Activated T-helper 2 cell treated with anti-CD3 and anti-CD28 coated beads, Interferon-gamma antibody, Interleukin-2, Interleukin-4, amounts not matched to agents 10 μg/mL and 5 μg/mL and 100 μg/mL, durations not matched to agents 14 hours and 24 hours and 36 hours (primary cell): ENCODE measurements at regions not wholly inside any gene's neighbourhood (a gene's known extent, or its start where the extent isn't known, plus 50 kb on each side); places are given as distances from the start of the nearest gene placed in this dataset.
A peak's percentile ranks its signal among the peaks of the same experiment; 100 is the strongest.
"Not testable (repeated sequence)": the region's sequence is repeated elsewhere in the genome, so short reads cannot be mapped to it uniquely, and the experiment has no call there.

Experiments used
- DNase-seq: peaks from one replicate; pipeline ENCODE4 v3.0.0; 2021; ENCODE audit warnings: low spot score
- H3K27ac Mint-ChIP-seq: one replicate; pipeline ENCODE4 v1.8.0; 2021; ENCODE audit warnings: mixed read lengths
- H3K27me3 Mint-ChIP-seq: one replicate; pipeline ENCODE4 v1.8.0; 2021; ENCODE audit warnings: low read depth, mixed read lengths
- H3K36me3 Mint-ChIP-seq: one replicate; pipeline ENCODE4 v1.8.0; 2021; ENCODE audit warnings: low read depth, mixed read lengths
- H3K4me1 Mint-ChIP-seq: one replicate; pipeline ENCODE4 v1.8.0; 2021; ENCODE audit warnings: low read depth, mixed read lengths
- H3K4me3 Mint-ChIP-seq: one replicate; pipeline ENCODE4 v1.8.0; 2021; ENCODE audit warnings: low read depth, mild to moderate bottlenecking, moderate library complexity, mixed read lengths
- H3K9me3 Mint-ChIP-seq: one replicate; pipeline ENCODE4 v1.8.0; 2021; ENCODE audit warnings: mixed read lengths
- intact Hi-C: fragments of 100-400 bp; cut with micrococcal nuclease; formaldehyde crosslinking; loops from one replicate; pipeline ENCODE4 v1.15.1; 2023

DNA sequence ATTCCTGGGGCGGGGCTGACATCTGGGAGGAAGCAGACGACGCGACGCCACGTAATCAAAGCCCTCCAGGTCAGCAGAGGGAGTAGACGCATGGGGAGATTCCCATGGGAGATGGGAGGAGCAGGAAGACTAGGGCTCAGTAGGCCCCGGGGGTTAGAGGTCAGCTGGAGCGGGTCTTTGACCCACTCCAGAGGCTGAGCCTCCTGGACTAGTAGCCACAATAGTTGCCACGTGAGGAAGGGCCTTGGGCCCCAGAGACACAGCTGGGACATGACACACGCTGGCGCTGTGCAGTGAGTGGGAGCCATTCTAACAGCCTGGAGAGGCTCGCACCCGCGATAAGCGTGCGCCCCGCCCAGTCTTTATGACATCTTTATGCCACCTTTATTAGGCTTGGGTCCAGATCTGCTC, 95.7 kb upstream of the AMZ2 start:
- H3K9me3 Mint-ChIP-seq: no peaks in the 10 kb centered on the region
- DNase-seq: no peak
- H3K27ac Mint-ChIP-seq: no peak overlapping the region
- H3K4me3 Mint-ChIP-seq: no peak overlapping the region
- H3K36me3 Mint-ChIP-seq: no peaks in the 10 kb centered on the region
- no peaks in the 10 kb centered on the region for H3K4me1 Mint-ChIP-seq
- intact Hi-C loops: no loop called here
- no peaks in the 10 kb centered on the region for H3K27me3 Mint-ChIP-seq

DNA sequence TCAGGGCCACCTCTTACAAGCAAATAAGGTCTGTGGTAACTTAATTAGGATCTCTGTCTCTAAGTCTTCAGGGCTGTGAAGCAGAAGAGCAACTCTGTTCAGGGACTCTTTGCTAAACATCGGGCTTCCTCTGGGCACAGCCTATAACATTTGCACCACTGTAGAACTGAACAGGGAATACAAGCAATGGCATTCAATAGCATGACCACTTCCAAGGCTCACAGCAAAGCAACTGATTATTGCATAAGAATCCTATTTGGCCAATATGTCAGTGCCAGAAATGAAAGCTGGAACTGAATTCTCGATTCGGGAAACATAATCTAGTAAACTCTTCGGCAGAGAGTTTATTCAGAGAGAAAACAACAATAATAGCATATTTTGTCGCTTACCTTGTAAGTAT, 92.2 kb upstream of the AMZ2 start:
- intact Hi-C loops: no loop called here
- Mint-ChIP-seq H3K27me3 (no peaks in the 10 kb centered on the region), H3K36me3 (no peaks in the 10 kb centered on the region), H3K4me1 (no peaks in the 10 kb centered on the region), H3K9me3 (no peaks in the 10 kb centered on the region), H3K27ac (no peak overlapping the region), H3K4me3 (no peak overlapping the region)
- no peak for DNase-seq

DNA sequence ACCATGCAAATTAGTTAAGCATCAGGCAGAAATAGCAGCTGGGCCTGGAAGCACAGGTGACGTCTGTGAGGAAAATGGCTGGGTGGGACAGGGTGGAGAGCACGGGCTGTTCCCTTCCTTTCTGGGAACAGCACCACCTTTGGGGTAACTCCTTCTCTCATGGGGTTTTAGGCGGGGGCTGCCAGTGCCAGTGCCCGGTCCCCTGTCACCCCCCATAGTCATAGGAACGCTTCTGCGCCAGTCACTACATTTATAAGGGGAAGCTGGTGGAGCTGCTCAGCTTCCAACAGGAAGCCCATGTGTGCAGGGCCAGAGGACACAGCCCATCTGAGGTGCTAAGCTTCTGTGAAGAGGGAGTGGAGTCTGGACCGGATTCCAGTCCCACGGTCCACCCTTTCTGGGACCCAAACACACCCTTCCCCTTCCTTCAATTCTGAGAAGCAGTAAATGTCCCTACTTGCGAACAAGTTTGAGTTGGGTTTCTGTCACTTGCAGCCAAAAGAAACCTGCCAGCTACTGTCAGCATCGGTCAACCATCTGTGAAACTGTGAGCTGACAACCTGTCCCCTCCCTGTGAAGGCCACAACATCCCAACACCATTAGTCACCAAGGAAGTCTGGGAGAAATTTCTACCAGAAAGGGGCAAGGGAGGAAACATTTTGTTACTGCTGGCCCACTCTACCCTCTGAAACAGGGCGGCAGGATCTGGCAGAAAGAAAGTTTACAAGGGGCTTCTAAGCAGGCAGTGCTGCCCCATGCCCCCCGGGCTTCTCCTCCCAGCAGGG, 86.0 kb upstream of the AMZ2 start:
- DNase-seq: no peak
- intact Hi-C loops: no loop called here
- H3K4me1 Mint-ChIP-seq: peaks cover 3% of the 10 kb centered on the region
- H3K9me3 Mint-ChIP-seq: no peaks in the 10 kb centered on the region
- H3K27me3 Mint-ChIP-seq: peaks cover 1% of the 10 kb centered on the region
- no peak overlapping the region for H3K4me3 Mint-ChIP-seq
- no peaks in the 10 kb centered on the region for H3K36me3 Mint-ChIP-seq
- H3K27ac Mint-ChIP-seq: no peak overlapping the region

DNA sequence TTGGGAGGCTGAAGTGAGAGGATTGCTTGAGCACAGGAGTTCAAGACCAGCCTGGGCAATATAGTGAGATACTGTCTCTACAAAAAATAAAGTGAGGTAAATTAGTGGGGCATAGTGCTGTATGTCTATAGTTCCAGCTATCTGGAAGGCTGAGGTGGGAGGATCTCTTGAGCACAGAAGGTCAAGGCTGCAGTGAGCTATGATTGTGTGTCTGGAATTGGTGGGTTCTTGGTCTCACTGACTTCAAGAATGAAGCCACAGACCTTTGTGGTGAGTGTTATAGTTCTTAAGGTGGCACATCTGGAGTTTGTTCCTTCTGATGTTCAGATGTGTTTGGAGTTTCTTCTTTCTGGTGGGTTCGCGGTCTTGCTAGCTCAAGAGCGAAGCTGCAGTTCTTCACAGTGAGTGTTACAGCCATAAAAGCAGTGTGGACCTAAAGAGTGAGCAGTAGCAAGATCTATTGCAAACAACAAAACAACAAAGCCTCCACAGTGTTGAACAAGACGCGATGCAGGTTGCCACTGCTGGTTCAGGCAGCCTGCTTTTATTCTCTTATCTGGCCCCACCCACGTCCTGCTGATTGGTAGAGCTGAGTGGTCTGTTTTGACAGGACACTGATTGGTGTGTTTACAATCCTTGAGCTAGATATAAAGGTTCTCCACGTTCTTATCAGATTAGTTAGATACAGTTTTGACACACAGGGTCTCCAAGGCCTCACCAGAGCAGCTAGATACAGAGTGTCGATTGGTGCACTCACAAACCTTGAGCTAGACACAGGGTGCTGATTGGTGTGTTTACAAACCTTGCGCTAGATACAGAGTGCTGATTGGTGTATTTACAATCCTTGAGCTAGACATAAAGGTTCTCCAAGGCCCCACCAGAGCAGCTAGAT, 79.3 kb upstream of the AMZ2 start:
- H3K9me3 Mint-ChIP-seq, H3K4me3 Mint-ChIP-seq, H3K36me3 Mint-ChIP-seq, intact Hi-C loops, H3K27me3 Mint-ChIP-seq, DNase-seq: not testable (repeated sequence)
- Mint-ChIP-seq H3K27ac (peak overlapping the region; percentile 62), H3K4me1 (peaks cover 23% of the 10 kb centered on the region)

DNA sequence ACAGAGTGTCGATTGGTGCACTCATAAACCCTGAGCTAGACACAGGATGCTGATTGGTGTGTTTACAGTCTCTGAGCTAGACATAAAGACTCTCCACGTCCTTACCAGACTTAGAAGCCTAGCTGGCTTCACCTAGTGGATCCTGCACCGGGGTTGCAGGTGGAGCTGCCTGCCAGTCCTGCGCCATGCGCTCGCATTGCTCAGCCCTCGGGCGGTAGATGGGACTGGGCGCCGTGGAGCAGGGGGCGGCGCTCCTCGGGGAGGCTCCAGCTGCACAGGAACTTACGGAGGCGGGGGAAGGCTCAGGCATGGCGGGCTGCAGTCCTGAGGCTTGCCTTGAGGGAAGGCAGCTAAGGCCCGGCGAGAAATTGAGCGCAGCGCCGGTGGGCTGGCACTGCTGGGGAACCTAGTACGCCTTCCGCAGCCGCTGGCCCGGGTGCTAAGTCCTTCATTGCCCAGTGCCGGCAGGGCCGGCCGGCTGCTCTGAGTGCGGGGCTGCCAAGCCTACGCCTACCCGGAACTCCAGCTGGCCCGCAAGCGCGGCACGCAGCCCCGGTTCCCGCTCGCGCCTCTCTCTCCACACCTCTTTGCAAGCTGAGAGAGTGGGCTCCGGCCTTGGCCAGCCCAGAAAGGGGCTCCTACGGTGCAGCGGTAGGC, 78.5 kb upstream of the AMZ2 start:
- intact Hi-C loops, DNase-seq, H3K9me3 Mint-ChIP-seq, H3K36me3 Mint-ChIP-seq, H3K27me3 Mint-ChIP-seq: not testable (repeated sequence)
- H3K4me1 Mint-ChIP-seq: peaks cover 23% of the 10 kb centered on the region
- H3K4me3 Mint-ChIP-seq: peak overlapping the region; percentile 2
- peak overlapping the region; percentile 62 for H3K27ac Mint-ChIP-seq

DNA sequence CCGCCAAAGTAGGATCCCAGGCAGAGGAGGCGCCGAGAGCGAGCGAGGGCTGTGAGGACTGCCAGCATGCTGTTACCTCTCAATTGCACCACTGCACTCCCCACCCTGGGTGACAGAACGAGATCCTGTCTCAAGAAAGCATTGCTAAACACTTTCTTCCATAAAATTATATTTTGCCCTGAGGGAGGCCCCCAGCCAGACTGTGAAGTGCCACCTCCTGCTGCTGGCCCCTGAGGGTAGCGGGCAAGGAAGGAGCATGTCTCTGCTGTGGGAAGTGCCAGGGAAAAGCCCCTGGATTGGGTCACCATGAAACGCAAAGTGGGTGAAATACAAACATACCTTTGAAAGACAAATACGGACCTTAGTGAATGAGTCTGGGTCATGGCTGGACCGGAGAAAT, 78.0 kb upstream of the AMZ2 start:
- Mint-ChIP-seq H3K27ac (no peak overlapping the region), H3K4me3 (no peak overlapping the region), H3K9me3 (no peaks in the 10 kb centered on the region), H3K36me3 (peaks cover 4% of the 10 kb centered on the region), H3K27me3 (peaks cover 1% of the 10 kb centered on the region), H3K4me1 (peaks cover 23% of the 10 kb centered on the region)
- intact Hi-C loops: no loop called here
- DNase-seq: no peak

DNA sequence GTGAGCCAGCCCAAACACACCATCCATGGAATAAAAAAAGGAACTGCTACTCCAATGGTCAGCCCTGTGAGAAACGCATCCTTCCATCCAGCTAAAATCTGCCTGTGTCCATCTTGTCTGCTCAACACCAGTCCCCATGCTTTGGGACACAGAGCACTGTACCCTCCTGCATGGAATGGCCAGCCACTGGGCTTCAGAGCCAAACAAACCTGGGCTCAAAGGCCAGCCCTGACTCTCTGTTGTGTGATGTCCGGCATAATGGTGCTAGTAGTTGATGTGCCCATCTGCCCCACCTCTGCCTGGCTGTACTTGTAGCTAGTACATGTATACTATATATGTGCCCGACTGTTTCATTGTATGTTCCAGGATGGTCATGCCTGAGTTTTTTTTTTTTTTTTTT, 77.6 kb upstream of the AMZ2 start:
- no peak for DNase-seq
- Mint-ChIP-seq H3K27ac (no peak overlapping the region), H3K4me1 (peaks cover 21% of the 10 kb centered on the region), H3K36me3 (peaks cover 4% of the 10 kb centered on the region), H3K4me3 (no peak overlapping the region), H3K9me3 (no peaks in the 10 kb centered on the region), H3K27me3 (no peaks in the 10 kb centered on the region)
- intact Hi-C loops: no loop called here

DNA sequence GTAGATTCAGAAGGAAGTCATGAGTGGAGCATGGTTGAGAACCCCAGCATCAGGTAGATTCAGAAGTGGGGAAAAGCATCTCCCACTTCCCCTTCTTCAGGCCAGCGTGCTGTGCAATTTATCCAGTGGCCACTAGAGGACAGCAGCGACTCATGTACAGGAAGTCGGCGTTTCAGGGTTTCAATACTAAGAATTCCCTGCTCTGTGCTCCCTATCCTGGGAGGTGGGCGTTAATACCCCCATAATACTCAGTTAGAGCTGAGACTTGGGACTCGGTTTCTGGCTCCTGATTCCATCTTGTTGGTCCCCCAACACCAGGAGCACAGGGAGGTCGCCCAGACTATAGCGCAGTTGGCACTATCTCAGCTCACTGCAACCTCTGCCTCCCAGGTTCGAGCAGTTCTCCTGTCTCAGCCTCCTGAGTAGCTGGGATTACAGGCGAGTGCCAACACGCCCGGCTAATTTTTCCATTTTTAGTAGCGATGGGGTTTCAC, 75.3 kb upstream of the AMZ2 start:
- H3K27me3 Mint-ChIP-seq: no peaks in the 10 kb centered on the region
- DNase-seq: peak; percentile 58
- no peak overlapping the region for H3K27ac Mint-ChIP-seq
- peaks cover 4% of the 10 kb centered on the region for H3K36me3 Mint-ChIP-seq
- H3K4me3 Mint-ChIP-seq: no peak overlapping the region
- H3K4me1 Mint-ChIP-seq: peaks cover 29% of the 10 kb centered on the region
- no peaks in the 10 kb centered on the region for H3K9me3 Mint-ChIP-seq
- intact Hi-C loops: loop anchor here (1.0 to 2.0 kb wide), 4 partner anchors 29 to 294 kb away; no protein-coding TSS in a partner anchor

DNA sequence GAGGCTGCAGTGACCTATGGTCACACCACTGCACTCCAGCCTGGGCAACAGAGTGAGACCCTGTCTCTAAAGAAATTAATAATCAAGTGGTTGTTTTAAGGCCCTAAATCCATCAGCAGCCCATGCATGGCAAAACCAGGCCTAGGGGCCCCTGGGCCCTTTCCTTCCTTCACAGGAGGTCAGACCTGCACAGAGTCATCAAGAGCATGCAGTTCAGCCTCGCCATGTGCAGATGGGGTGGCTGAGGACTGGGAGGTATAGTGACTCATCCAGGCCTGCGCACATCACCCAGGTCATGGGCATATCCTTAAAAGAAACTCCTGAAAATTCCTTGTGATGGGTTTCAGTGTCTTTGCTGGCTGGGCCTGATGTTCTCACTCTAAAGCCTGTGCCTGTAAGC, 72.4 kb upstream of the AMZ2 start:
- no peaks in the 10 kb centered on the region for H3K27me3 Mint-ChIP-seq
- H3K27ac Mint-ChIP-seq: no peak overlapping the region
- peaks cover 16% of the 10 kb centered on the region for H3K4me1 Mint-ChIP-seq
- peaks cover 2% of the 10 kb centered on the region for H3K9me3 Mint-ChIP-seq
- intact Hi-C loops: no loop called here
- peaks cover 2% of the 10 kb centered on the region for H3K36me3 Mint-ChIP-seq
- no peak for DNase-seq
- H3K4me3 Mint-ChIP-seq: no peak overlapping the region

DNA sequence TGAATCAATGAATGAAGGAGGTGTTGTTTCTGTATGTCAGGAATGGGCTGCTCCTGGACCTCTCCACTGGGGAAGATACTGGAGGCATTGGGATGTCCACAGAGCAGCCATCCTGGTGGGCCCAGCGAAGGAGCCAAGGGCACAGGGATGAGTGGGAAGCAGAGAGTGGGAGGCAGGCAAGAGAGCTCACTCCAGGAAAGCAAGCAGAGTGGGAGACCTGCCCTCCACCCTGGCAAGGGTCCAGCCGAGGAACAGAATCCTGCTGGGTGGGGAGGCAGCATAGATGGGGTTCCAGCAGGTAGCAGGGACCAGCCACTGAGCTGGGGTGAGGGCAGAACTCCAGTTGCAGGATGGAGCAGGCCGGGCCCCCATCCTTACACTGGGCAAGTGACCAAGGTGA, 71.9 kb upstream of the AMZ2 start:
- Mint-ChIP-seq H3K4me3 (no peak overlapping the region), H3K27me3 (no peaks in the 10 kb centered on the region)
- intact Hi-C loops: no loop called here

DNA sequence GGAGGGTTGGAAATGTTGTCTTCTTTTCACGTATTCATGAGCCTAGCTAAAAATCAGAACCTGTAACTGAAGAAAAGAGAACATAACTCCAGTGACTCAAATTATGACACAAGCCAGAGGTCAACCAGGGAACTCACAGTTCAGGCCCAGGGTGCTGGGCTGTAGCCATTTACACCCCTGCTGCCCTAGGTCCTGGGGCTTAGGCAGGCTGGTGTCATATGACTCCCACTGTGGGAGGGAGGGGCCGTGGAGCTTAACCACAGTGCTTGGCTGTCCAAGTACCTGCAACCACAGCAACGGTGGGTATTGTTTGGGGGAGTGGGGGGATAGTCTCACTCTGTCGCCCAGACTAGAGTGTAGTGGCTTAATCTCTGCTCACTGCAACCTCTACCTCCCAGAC, 71.1 kb upstream of the AMZ2 start:
- H3K27ac Mint-ChIP-seq: no peak overlapping the region
- no peaks in the 10 kb centered on the region for H3K27me3 Mint-ChIP-seq
- H3K4me3 Mint-ChIP-seq: no peak overlapping the region
- no peak for DNase-seq
- intact Hi-C loops: no loop called here
- H3K9me3 Mint-ChIP-seq: peaks cover 4% of the 10 kb centered on the region
- peaks cover 5% of the 10 kb centered on the region for H3K36me3 Mint-ChIP-seq
- peaks cover 26% of the 10 kb centered on the region for H3K4me1 Mint-ChIP-seq

More for the DNA sequence above, 71.9 kb upstream of the AMZ2 start:
- H3K36me3 Mint-ChIP-seq: peaks cover 5% of the 10 kb centered on the region
- H3K9me3 Mint-ChIP-seq: peaks cover 4% of the 10 kb centered on the region
- peaks cover 21% of the 10 kb centered on the region for H3K4me1 Mint-ChIP-seq
- no peak for DNase-seq
- no peak overlapping the region for H3K27ac Mint-ChIP-seq

DNA sequence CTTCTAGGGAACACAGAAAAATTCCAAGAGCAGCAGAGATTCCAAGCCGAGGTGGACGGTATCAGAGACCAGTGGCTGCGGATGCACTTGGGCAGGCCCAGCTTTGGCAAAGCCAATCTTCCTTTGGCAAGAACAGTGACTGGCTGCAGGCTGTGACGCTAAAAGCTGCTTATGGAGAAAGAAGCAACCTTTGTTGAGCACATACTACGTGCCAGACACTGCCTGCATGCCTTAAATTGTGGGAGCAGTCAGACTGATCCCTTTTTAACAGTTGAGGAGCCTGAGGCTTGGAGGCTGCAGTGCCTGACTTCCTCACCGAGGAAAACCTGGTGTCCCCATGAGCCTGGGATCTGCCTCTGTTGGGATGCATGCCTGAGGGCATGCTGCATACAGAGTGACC, 69.0 kb upstream of the AMZ2 start:
- H3K27ac Mint-ChIP-seq: no peak overlapping the region
- H3K4me3 Mint-ChIP-seq: no peak overlapping the region
- H3K9me3 Mint-ChIP-seq: peaks cover 4% of the 10 kb centered on the region
- DNase-seq: no peak
- H3K36me3 Mint-ChIP-seq: peaks cover 5% of the 10 kb centered on the region
- intact Hi-C loops: no loop called here
- no peaks in the 10 kb centered on the region for H3K27me3 Mint-ChIP-seq
- H3K4me1 Mint-ChIP-seq: peaks cover 40% of the 10 kb centered on the region
